ENCODE measurements at regions not wholly inside any gene's neighbourhood (a gene's known extent, or its start where the extent isn't known, plus 50 kb on each side); places are given as distances from the start of the nearest gene placed in this dataset.

DNA sequence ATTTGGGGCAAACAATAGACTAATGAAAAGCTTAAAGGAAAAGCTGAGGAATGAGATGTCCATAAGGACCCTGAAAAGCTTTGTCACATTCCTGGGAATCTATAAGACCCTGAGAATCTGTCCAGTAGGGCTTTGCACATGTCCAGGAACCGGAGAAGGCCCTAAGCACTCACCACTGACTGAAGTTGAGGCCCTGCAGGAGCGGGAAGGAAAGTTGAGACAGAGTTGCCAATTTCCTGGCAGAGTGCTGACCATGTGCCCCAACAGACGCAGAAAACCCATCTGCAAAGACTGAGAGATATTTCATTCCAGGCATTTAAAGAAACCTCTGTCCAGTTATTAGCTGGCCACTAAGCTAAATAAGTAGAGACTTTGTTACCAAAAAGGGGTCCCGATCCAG is 890.5 kb downstream of the UQCRFS1 start:
- Histone ChIP-seq H3K27ac (no peak overlapping the region), H3K36me3 (ENCODE audit: insufficient read depth in 1 of 2, low read depth in 1 of 2) (no peaks in the 10 kb centered on the region), H3K27me3 (ENCODE audit: insufficient read depth in 3 of 3, low read length in 2 of 3) (peaks cover 0 to 5% (median 0%) of the 10 kb centered on the region in 3 donors), H3K4me3 (no peak overlapping the region), H3K4me1 (no peaks in the 10 kb centered on the region), H3K9me3 (no peaks in the 10 kb centered on the region)
- TF ChIP-seq, protein P1, sequence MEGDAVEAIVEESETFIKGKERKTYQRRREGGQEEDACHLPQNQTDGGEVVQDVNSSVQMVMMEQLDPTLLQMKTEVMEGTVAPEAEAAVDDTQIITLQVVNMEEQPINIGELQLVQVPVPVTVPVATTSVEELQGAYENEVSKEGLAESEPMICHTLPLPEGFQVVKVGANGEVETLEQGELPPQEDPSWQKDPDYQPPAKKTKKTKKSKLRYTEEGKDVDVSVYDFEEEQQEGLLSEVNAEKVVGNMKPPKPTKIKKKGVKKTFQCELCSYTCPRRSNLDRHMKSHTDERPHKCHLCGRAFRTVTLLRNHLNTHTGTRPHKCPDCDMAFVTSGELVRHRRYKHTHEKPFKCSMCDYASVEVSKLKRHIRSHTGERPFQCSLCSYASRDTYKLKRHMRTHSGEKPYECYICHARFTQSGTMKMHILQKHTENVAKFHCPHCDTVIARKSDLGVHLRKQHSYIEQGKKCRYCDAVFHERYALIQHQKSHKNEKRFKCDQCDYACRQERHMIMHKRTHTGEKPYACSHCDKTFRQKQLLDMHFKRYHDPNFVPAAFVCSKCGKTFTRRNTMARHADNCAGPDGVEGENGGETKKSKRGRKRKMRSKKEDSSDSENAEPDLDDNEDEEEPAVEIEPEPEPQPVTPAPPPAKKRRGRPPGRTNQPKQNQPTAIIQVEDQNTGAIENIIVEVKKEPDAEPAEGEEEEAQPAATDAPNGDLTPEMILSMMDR (IDR thresholded peaks at IDR 0.05): no peak
- 49 to 53% (median 49%) methylated on average over 4 of the region's 4 CpGs for WGBS, 3 donors
- no peak for DNase-seq
- intact Hi-C loops (cut with DNase I): no loop called here
- ATAC-seq: no peak

DNA sequence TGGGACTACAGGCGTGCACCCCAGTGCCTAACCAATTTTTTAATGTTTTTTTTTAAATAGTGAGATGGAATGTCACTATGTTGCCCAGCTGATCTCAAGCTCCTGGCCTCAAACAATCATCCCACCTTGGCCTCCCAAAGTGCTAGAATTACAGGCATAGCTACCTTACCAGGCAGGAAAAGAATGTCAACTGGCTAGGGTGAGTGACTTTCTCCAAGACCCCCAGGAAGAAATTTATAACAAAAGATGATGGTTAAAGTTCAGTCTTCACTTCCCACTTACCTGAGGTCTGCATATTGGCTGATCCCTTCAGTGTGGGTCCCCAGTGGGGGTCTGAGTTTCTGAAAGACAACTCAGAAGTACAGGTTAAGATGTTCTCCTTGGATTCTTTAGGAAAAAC is 893.0 kb downstream of the UQCRFS1 start:
- H3K9me3 ChIP-seq: no peaks in the 10 kb centered on the region
- TF ChIP-seq, protein P1 (IDR thresholded peaks at IDR 0.05): no peak
- no peak for ATAC-seq
- DNase-seq: no peak
- H3K27me3 ChIP-seq (ENCODE audit: insufficient read depth in 3 of 3, low read length in 2 of 3): peaks cover 0 to 5% (median 0%) of the 10 kb centered on the region in 3 donors
- 77 to 96% (median 81%) methylated on average over 1 of the region's 1 CpG for WGBS, 3 donors
- H3K4me3 ChIP-seq: no peak overlapping the region
- no peaks in the 10 kb centered on the region for H3K36me3 ChIP-seq (ENCODE audit: insufficient read depth in 1 of 2, low read depth in 1 of 2)
- intact Hi-C loops (cut with DNase I): loop anchor here in 1 of 2 donors (2.0 kb wide), 1 partner anchor 357 kb away; no protein-coding TSS in a partner anchor
- H3K27ac ChIP-seq: no peak overlapping the region
- no peaks in the 10 kb centered on the region for H3K4me1 ChIP-seq

DNA sequence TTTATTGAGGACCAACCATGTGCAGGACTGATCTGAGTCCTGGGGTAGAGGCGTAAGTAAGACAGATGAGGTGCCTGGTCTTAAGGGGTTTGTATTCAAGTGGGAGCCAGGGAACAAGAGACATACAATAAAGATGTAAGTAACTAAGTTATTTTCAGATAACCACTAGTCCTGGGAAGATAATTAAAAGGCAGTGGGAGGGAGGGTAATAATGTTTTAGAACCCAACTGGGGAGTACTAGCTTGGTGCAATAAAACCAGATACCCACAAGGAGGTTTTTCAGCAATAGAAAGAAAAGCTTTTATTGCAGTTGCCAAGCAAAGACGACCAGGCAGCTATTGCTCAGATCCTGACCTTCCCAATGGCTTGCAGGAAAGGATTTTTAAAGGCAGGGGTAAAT is 893.7 kb downstream of the UQCRFS1 start:
- Histone ChIP-seq H3K27ac (no peak overlapping the region), H3K27me3 (ENCODE audit: insufficient read depth in 3 of 3, low read length in 2 of 3) (peaks cover 0 to 5% (median 0%) of the 10 kb centered on the region in 3 donors), H3K9me3 (no peaks in the 10 kb centered on the region), H3K36me3 (ENCODE audit: insufficient read depth in 1 of 2, low read depth in 1 of 2) (no peaks in the 10 kb centered on the region), H3K4me3 (no peak overlapping the region), H3K4me1 (no peaks in the 10 kb centered on the region)
- no peak for DNase-seq
- TF ChIP-seq, protein P1 (IDR thresholded peaks at IDR 0.05): no peak
- ATAC-seq: no peak
- 47 to 50% (median 49%) methylated on average over 2 of the region's 2 CpGs for WGBS, 3 donors
- intact Hi-C loops (cut with DNase I): loop anchor here in 1 of 2 donors (2.0 kb wide), 1 partner anchor 356 kb away; no protein-coding TSS in a partner anchor

DNA sequence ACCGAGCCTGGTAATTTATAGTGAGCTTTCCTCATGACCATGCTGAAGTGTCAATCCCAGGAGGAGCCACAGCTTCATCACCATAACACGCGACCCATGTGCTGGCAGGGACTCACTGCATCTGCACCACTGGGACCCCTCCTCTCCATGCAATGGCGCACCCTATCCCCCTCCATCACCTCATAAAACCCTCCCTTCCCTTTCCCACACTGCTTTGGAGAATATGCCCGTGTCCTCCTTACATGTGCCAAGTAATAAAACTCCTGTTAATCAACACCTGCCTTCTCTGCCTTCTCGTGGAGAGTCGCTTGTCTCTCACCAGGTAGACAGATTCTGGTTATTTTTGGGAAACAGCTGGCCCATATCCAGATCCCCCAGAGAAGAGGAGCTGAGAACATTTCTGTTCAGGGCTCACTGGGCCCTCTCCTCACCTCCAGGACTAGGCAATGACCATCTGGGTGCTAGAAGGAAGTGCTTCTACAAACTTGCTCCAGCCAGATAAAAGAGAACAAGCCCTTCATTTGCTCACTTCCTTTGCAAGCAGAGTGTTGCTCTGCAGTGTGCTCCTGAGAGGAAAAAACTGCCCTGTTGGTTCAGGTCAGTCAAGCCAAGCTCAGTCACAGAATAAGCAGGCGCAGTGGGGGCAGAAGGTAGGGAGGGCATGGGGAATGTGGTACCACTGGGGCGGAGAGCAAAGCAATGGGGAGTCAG is 894.3 kb downstream of the UQCRFS1 start:
- WGBS, 3 donors: 72 to 80% (median 73%) methylated on average over 9 of the region's 9 CpGs
- Histone ChIP-seq H3K4me3 (no peak overlapping the region), H3K9me3 (no peaks in the 10 kb centered on the region), H3K27ac (no peak overlapping the region), H3K4me1 (no peaks in the 10 kb centered on the region), H3K36me3 (ENCODE audit: insufficient read depth in 1 of 2, low read depth in 1 of 2) (no peaks in the 10 kb centered on the region), H3K27me3 (ENCODE audit: insufficient read depth in 3 of 3, low read length in 2 of 3) (peaks cover 0 to 11% (median 0%) of the 10 kb centered on the region in 3 donors)
- intact Hi-C loops (cut with DNase I): loop anchor here in 1 of 2 donors (2.0 kb wide), 1 partner anchor 356 kb away; no protein-coding TSS in a partner anchor
- DNase-seq (no peak), ATAC-seq (no peak)
- TF ChIP-seq, protein P1 (IDR thresholded peaks at IDR 0.05): no peak

Measured in psoas muscle (tissue), 7 donors.